H1 (cell line): ENCODE measurements at regions not wholly inside any gene's neighbourhood (a gene's known extent, or its start where the extent isn't known, plus 50 kb on each side); places are given as distances from the start of the nearest gene placed in this dataset.

ENCODE experiments used
- CTCF ChIA-PET: fragments of 300-600 bp; sonication (Branson Sonifier 250); formaldehyde crosslinking; loops from one replicate; lab custom pipeline; 2021; ENCODE audit not compliant: partially characterized antibody; lab: Charles Lee
- POLR2A ChIA-PET: fragments of 300-600 bp; sonication (Branson Sonifier 250); formaldehyde crosslinking; loops from one replicate; lab custom pipeline; 2021; ENCODE audit warnings: inconsistent platforms; ENCODE audit not compliant: partially characterized antibody; lab: Charles Lee
- DNase-seq, 2 experiments: peaks; one replicate each; pipeline versions ENCODE4 v3.0.0 to v3.0.0-alpha.2; 2010 to 2022; ENCODE audit warnings: low spot score in 2 of 2, low read depth in 1 of 2, mixed read lengths in 1 of 2
- FAIRE-seq: peaks from 2 replicates; lab custom pipeline; 2011; peaks lifted over from hg19 to GRCh38; lab: Jason Lieb, UNC
- H2AFZ ChIP-seq: 2 replicates; pipeline ENCODE4 v1.8.1; 2012; ENCODE audit warnings: low read length, inconsistent platforms
- H2AK5ac ChIP-seq: 2 replicates; pipeline ENCODE4 v1.6.1; 2013; ENCODE audit warnings: low read depth, low read length
- H2BK120ac ChIP-seq: replicated peaks from 2 replicates; pipeline ENCODE3; 2013; ENCODE audit warnings: low read depth, low read length, inconsistent platforms
- H2BK12ac ChIP-seq: 2 replicates; pipeline ENCODE4 v1.6.1; 2013; ENCODE audit warnings: low read depth, low read length
- H2BK15ac ChIP-seq: 2 replicates; pipeline ENCODE4 v1.6.1; 2013; ENCODE audit warnings: low read length
- H2BK20ac ChIP-seq: 2 replicates; pipeline ENCODE4 v1.6.1; 2013; ENCODE audit warnings: low read length
- H2BK5ac ChIP-seq: 2 replicates; pipeline ENCODE4 v1.6.1; 2013; ENCODE audit warnings: low read depth, low read length
- H3K14ac ChIP-seq: 2 replicates; pipeline ENCODE4 v1.6.1; 2013; ENCODE audit warnings: inconsistent platforms; ENCODE audit not compliant: insufficient read length
- H3K18ac ChIP-seq: 2 replicates; pipeline ENCODE4 v1.6.1; 2013; ENCODE audit warnings: low read length; ENCODE audit errors: extremely low read depth
- H3K23ac ChIP-seq: 2 replicates; pipeline ENCODE4 v1.6.1; 2013; ENCODE audit warnings: inconsistent platforms; ENCODE audit not compliant: insufficient read length
- H3K23me2 ChIP-seq: 2 replicates; pipeline ENCODE4 v1.6.1; 2013; ENCODE audit warnings: low read depth, low read length
- H3K27ac ChIP-seq: 2 replicates; pipeline ENCODE4 v1.6.1; 2011; ENCODE audit warnings: low read depth, low read length, inconsistent platforms
- H3K27me3 ChIP-seq, 4 experiments: replicated peaks in 1 of 4; 1 replicate in 1 of 4; 2 replicates in 3 of 4; pipeline versions ENCODE4 v1.6.1 to v1.8.1; 2011 to 2013; ENCODE audit warnings: low read length in 3 of 4, mild to moderate bottlenecking in 3 of 4, inconsistent platforms in 2 of 4, mixed read lengths in 2 of 4, moderate library complexity in 1 of 4; ENCODE audit not compliant: control insufficient read depth in 3 of 4, insufficient read depth in 3 of 4; ENCODE audit errors: extremely low read depth in 1 of 4
- H3K36me3 ChIP-seq, 4 experiments: 2 replicates each; pipeline versions ENCODE4 v1.6.1 to v1.8.1; 2011 to 2013; ENCODE audit warnings: mild to moderate bottlenecking in 4 of 4, low read length in 3 of 4, moderate library complexity in 2 of 4, control low read depth in 1 of 4, inconsistent platforms in 1 of 4; ENCODE audit not compliant: insufficient read depth in 4 of 4, control insufficient read depth in 2 of 4
- H3K4ac ChIP-seq: replicated peaks from 2 replicates; pipeline ENCODE3; 2013; ENCODE audit warnings: low read length, low read depth, mixed read lengths, inconsistent platforms; ENCODE audit not compliant: insufficient read length
- H3K4me1 ChIP-seq, 4 experiments: replicated peaks in 1 of 4; 1 replicate in 1 of 4; 2 replicates in 3 of 4; pipeline versions ENCODE4 v1.6.1 to v1.8.1; 2011 to 2013; ENCODE audit warnings: low read length in 3 of 4, inconsistent platforms in 2 of 4, mixed read lengths in 1 of 4; ENCODE audit not compliant: insufficient read depth in 4 of 4, control insufficient read depth in 3 of 4
- H3K4me2 ChIP-seq, 2 experiments: 2 replicates each; pipeline versions ENCODE4 v1.6.1 to v1.8.1; 2011 to 2013; ENCODE audit warnings: low read depth in 2 of 2, low read length in 2 of 2, control low read depth in 1 of 2, inconsistent platforms in 1 of 2, mild to moderate bottlenecking in 1 of 2; ENCODE audit not compliant: insufficient read depth in 1 of 2
- H3K4me3 ChIP-seq, 4 experiments: fragments of 200-600, 300-600 bp in 1 of 4; sonication (generic), shearing (Covaris generic), sonication (Bioruptor Twin) in 1 of 4; 2 replicates each; pipeline versions ENCODE4 v1.5.1 to v1.8.1; 2011 to 2016; ENCODE audit warnings: low read length in 4 of 4, low read depth in 3 of 4, control low read depth in 2 of 4, inconsistent platforms in 2 of 4, mild to moderate bottlenecking in 2 of 4, mixed read lengths in 1 of 4, moderate library complexity in 1 of 4; ENCODE audit not compliant: insufficient read depth in 2 of 4; ENCODE audit errors: extremely low read depth in 1 of 4
- H3K56ac ChIP-seq: replicated peaks from 2 replicates; pipeline ENCODE3; 2013; ENCODE audit warnings: low read depth, mild to moderate bottlenecking, mixed read lengths, low read length, inconsistent platforms; ENCODE audit not compliant: insufficient read length
- H3K79me1 ChIP-seq: 2 replicates; pipeline ENCODE4 v1.6.1; 2013; ENCODE audit warnings: low read depth, low read length, control low read depth
- H3K79me2 ChIP-seq, 2 experiments: 2 replicates each; pipeline versions ENCODE4 v1.6.1 to v1.8.1; 2012 to 2013; ENCODE audit warnings: low read length in 2 of 2, mild to moderate bottlenecking in 2 of 2, inconsistent platforms in 1 of 2; ENCODE audit not compliant: insufficient read depth in 2 of 2, control insufficient read depth in 1 of 2
- H3K9ac ChIP-seq, 4 experiments: replicated peaks in 1 of 4; 1 replicate in 1 of 4; 2 replicates in 3 of 4; pipeline versions ENCODE4 v1.6.1 to v1.8.1; 2011 to 2013; ENCODE audit warnings: low read depth in 3 of 4, low read length in 3 of 4, control low read depth in 2 of 4, mild to moderate bottlenecking in 2 of 4, moderate library complexity in 2 of 4, inconsistent platforms in 1 of 4; ENCODE audit errors: extremely low read depth in 1 of 4
- H3K9me3 ChIP-seq, 2 experiments: 2 replicates each; pipeline versions ENCODE4 v1.6.1 to v1.8.1; 2012 to 2013; ENCODE audit warnings: mild to moderate bottlenecking in 2 of 2, moderate library complexity in 2 of 2, control low read depth in 1 of 2, inconsistent platforms in 1 of 2, low read depth in 1 of 2, low read length in 1 of 2, mixed read lengths in 1 of 2; ENCODE audit not compliant: insufficient read depth in 2 of 2
- H4K20me1 ChIP-seq, 2 experiments: replicated peaks in 1 of 2; 2 replicates each; pipeline versions ENCODE3 to v1.8.1; 2011 to 2013; ENCODE audit warnings: inconsistent platforms in 2 of 2, low read length in 2 of 2, mild to moderate bottlenecking in 1 of 2; ENCODE audit not compliant: insufficient read depth in 2 of 2, control insufficient read depth in 1 of 2
- H4K5ac ChIP-seq: 2 replicates; pipeline ENCODE4 v1.6.1; 2013; ENCODE audit warnings: low read length, low read depth, mixed read lengths, inconsistent platforms; ENCODE audit not compliant: insufficient read length
- H4K8ac ChIP-seq: 2 replicates; pipeline ENCODE4 v1.8.0; 2013; ENCODE audit warnings: mild to moderate bottlenecking, moderate library complexity, low read length, inconsistent platforms; ENCODE audit not compliant: insufficient read depth; ENCODE audit errors: extremely low read depth
- H4K91ac ChIP-seq: replicated peaks from 2 replicates; pipeline ENCODE3; 2013; ENCODE audit warnings: low read length, mixed read lengths, inconsistent platforms; ENCODE audit not compliant: insufficient read length
- HDAC6 ChIP-seq: IDR thresholded peaks from one replicate; pipeline ENCODE4 v1.7.1; 2012; ENCODE audit warnings: low read depth, mild to moderate bottlenecking, inconsistent platforms, low read length, moderate library complexity
- KDM4A ChIP-seq: IDR thresholded peaks from one replicate; pipeline ENCODE4 v1.7.1; 2012; ENCODE audit warnings: low read depth, mild to moderate bottlenecking, moderate library complexity, low read length, inconsistent platforms; ENCODE audit not compliant: severe bottlenecking
- MAFK ChIP-seq: IDR thresholded peaks from 2 replicates; pipeline ENCODE4 v1.6.1; 2012; ENCODE audit warnings: low read depth, mild to moderate bottlenecking, improper control_type of control experiment, low read length
- PHF8 ChIP-seq: fragments of 200-600 bp; sonication (generic); conservative IDR thresholded peaks from 2 replicates; pipeline ENCODE4 v1.7.1; 2012; ENCODE audit warnings: low read depth, mild to moderate bottlenecking, inconsistent platforms, low read length, moderate library complexity
- RNF2 ChIP-seq: fragments of 200-900, 300-1000 bp; sonication (generic); IDR thresholded peaks from 2 replicates; pipeline ENCODE4 v1.7.1; 2016; ENCODE audit warnings: borderline replicate concordance, low read depth, mild to moderate bottlenecking, antibody characterized with exemption, low read length; ENCODE audit not compliant: poor library complexity, severe bottlenecking; ENCODE audit errors: missing control alignments
- SP4 ChIP-seq: IDR thresholded peaks from 2 replicates; pipeline ENCODE4 v1.6.1; 2012; ENCODE audit warnings: low read length, inconsistent platforms
- SUZ12 ChIP-seq: fragments of 200-600 bp; sonication (generic); IDR thresholded peaks from 2 replicates; pipeline ENCODE4 v1.6.1; 2012; ENCODE audit warnings: mild to moderate bottlenecking, inconsistent platforms, low read length, moderate library complexity, mixed read lengths
- YY1 ChIP-seq: IDR thresholded peaks from 2 replicates; pipeline ENCODE4 v1.6.1; 2011; ENCODE audit warnings: low read depth, mild to moderate bottlenecking, low read length
- WGBS, 2 experiments: shearing (Covaris generic) in 1 of 2; methylation state at CpG; one replicate each; pipeline versions ENCODE4 v1.1.6 to v1.1.7; 2013 to 2015; ENCODE audit warnings: low lambda C conversion rate in 2 of 2, mixed read lengths in 2 of 2, inconsistent platforms in 1 of 2, low coverage in 1 of 2, missing lambda C conversion rate in 1 of 2; ENCODE audit not compliant: insufficient replicate concordance in 2 of 2, insufficient coverage in 1 of 2, insufficient read length in 1 of 2; ENCODE audit errors: extremely low coverage in 1 of 2, missing lambda C conversion rate in 1 of 2; 5-methylcytosine and 5-hydroxymethylcytosine counted together
- TF ChIP-seq, protein P1 (sequence below), 3 experiments: IDR thresholded peaks; 1 replicate in 2 of 3; 2 replicates in 1 of 3; pipeline versions ENCODE4 v1.5.1 to v1.6.1; 2011; ENCODE audit warnings: low read length in 3 of 3, mild to moderate bottlenecking in 3 of 3, inconsistent platforms in 2 of 3, low read depth in 1 of 3, moderate library complexity in 1 of 3; ENCODE audit not compliant: insufficient read depth in 1 of 3; ENCODE audit errors: control extremely low read depth in 1 of 3
- TF ChIP-seq, protein P2 (sequence below): IDR thresholded peaks from 2 replicates; pipeline ENCODE4 v1.6.1; 2012; ENCODE audit warnings: inconsistent platforms

DNA sequence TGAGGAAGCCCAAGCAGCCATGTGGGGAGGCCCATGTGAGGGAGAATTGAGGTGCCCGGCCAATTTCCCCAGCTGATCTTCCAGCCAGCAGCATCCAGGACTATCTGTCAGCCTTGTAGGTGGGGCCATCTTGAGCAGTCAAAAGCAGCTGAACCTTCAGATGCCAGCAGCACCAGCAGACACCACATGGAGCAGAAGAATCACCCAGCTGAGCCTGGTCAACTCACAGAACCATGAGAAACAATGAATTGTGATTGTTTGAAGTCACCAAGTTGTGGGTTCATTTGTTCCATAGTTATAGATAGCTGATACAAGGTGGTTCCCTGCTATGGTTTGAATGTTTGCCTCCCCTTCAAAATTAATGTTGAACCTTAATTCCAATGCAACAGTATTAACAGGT, 85.1 kb upstream of the ATP6AP2 start:
- H3K79me2 ChIP-seq, result no peaks in the 10 kb centered on the region
- 88% methylated on average over 1 of the region's 1 CpG; no CpG with 5 or more reads in 1 of the 2 experiments for WGBS, 2 experiments
- POLR2A ChIA-PET, result no interaction called here
- TF ChIP-seq RNF2 (no peak), MAFK (no peak), SUZ12 (no peak), HDAC6 (no peak), SP4 (no peak), PHF8 (no peak), YY1 (no peak), KDM4A (no peak)
- TF ChIP-seq, protein P1, sequence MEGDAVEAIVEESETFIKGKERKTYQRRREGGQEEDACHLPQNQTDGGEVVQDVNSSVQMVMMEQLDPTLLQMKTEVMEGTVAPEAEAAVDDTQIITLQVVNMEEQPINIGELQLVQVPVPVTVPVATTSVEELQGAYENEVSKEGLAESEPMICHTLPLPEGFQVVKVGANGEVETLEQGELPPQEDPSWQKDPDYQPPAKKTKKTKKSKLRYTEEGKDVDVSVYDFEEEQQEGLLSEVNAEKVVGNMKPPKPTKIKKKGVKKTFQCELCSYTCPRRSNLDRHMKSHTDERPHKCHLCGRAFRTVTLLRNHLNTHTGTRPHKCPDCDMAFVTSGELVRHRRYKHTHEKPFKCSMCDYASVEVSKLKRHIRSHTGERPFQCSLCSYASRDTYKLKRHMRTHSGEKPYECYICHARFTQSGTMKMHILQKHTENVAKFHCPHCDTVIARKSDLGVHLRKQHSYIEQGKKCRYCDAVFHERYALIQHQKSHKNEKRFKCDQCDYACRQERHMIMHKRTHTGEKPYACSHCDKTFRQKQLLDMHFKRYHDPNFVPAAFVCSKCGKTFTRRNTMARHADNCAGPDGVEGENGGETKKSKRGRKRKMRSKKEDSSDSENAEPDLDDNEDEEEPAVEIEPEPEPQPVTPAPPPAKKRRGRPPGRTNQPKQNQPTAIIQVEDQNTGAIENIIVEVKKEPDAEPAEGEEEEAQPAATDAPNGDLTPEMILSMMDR (IDR thresholded peaks at IDR 0.05; ENCODE audit: control extremely low read depth in 1 of 3, insufficient read depth in 1 of 3, low read depth in 1 of 3, low read length in 3 of 3), result no peak
- TF ChIP-seq, protein P2, sequence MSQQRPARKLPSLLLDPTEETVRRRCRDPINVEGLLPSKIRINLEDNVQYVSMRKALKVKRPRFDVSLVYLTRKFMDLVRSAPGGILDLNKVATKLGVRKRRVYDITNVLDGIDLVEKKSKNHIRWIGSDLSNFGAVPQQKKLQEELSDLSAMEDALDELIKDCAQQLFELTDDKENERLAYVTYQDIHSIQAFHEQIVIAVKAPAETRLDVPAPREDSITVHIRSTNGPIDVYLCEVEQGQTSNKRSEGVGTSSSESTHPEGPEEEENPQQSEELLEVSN, result no peak

More for the DNA sequence above, 85.1 kb upstream of the ATP6AP2 start:
- Histone ChIP-seq H3K36me3 (no peaks in the 10 kb centered on the region), H3K4me2 (no peak overlapping the region), H4K5ac (no peak overlapping the region), H2AFZ (no peak overlapping the region), H4K8ac (no peak overlapping the region), H3K4me1 (peaks cover 0 to 4% (median 0%) of the 10 kb centered on the region in 4 experiments; a peak in 1 of 7 replicates), H3K79me1 (no peaks in the 10 kb centered on the region), H3K18ac (no peak overlapping the region), H3K56ac (no peak overlapping the region), H3K4me3 (no peak overlapping the region), H3K9me3 (peaks cover 0 to 4% of the 10 kb centered on the region in 2 experiments; a peak in 1 of 4 replicates), H3K27me3 (no peaks in the 10 kb centered on the region), H3K23ac (no peak overlapping the region), H2BK15ac (no peak overlapping the region), H3K23me2 (no peaks in the 10 kb centered on the region), H4K20me1 (no peaks in the 10 kb centered on the region), H3K14ac (no peak overlapping the region), H2BK120ac (no peak overlapping the region), H2BK12ac (no peak overlapping the region), H2AK5ac (no peak overlapping the region), H3K4ac (no peak overlapping the region), H2BK20ac (no peak overlapping the region), H2BK5ac (no peak overlapping the region), H4K91ac (no peak overlapping the region), H3K27ac (no peak overlapping the region), H3K9ac (no peak overlapping the region)
- CTCF ChIA-PET, result interaction anchor here (1.1 to 1.6 kb wide), 3 partner anchors 12 to 83 kb away, joined by 3 to 4 read pairs (median 3); no protein-coding TSS in a partner anchor
- no peak for FAIRE-seq
- DNase-seq, result no peak
